GM12878 (cell line): ENCODE measurements at regions not wholly inside any gene's neighbourhood (a gene's known extent, or its start where the extent isn't known, plus 50 kb on each side); places are given as distances from the start of the nearest gene placed in this dataset.

ENCODE experiments used
- ATAC-seq: fragments of 200-7000 bp; cut with Tn5 transposase; 3 replicates; pipeline ENCODE4 v1.9.1; 2020; ENCODE audit warnings: mild to moderate bottlenecking, moderate library complexity
- BruUV-seq: library from RNA; stranded (reverse); fragments of 400-500 nt; replicated peaks from 2 replicates; lab custom pipeline; 2021; lab: Mats Ljungman, UMichigan
- CTCF ChIA-PET: fragments of 300-600 bp; sonication (Branson Sonifier 250); formaldehyde crosslinking; extraction: SDS; loops from one replicate; lab custom pipeline; 2021; ENCODE audit warnings: inconsistent platforms; lab: Yijun Ruan, JAX
- POLR2A ChIA-PET: fragments of 350-600 bp; formaldehyde crosslinking; extraction: SDS; loops from one replicate; lab custom pipeline; 2021; ENCODE audit warnings: inconsistent platforms; lab: Charles Lee
- RAD21 ChIA-PET: fragments of 300-600 bp; sonication (Branson Sonifier 250); formaldehyde crosslinking; loops from one replicate; lab custom pipeline; 2023; ENCODE audit warnings: antibody characterized with exemption; ENCODE audit not compliant: unreplicated experiment; lab: Charles Lee
- SMC1A ChIA-PET: fragments of 300-600 bp; sonication (Branson Sonifier 250); formaldehyde crosslinking; loops from one replicate; lab custom pipeline; 2023; ENCODE audit not compliant: unreplicated experiment, uncharacterized antibody; lab: Charles Lee
- DNase-seq: peaks from one replicate; pipeline ENCODE4 v3.0.0-alpha.2; 2011; ENCODE audit warnings: low read depth, low spot score
- FAIRE-seq: peaks from 3 replicates; lab custom pipeline; 2011; peaks lifted over from hg19 to GRCh38; lab: Jason Lieb, UNC
- H2AFZ ChIP-seq: 2 replicates; pipeline ENCODE4 v1.6.0; 2011; ENCODE audit warnings: low read depth, low read length, control low read depth; ENCODE audit not compliant: control insufficient read depth
- H3K27ac ChIP-seq: 2 replicates; pipeline ENCODE4 v1.5.1; 2011; ENCODE audit warnings: control low read depth; ENCODE audit not compliant: control insufficient read depth, insufficient read depth
- H3K27me3 ChIP-seq, 2 experiments: replicated peaks in 1 of 2; 2 replicates each; pipeline versions ENCODE4 v1.6.0 to v1.6.1; 2011; ENCODE audit warnings: low read length in 1 of 2; ENCODE audit not compliant: control insufficient read depth in 2 of 2, insufficient read depth in 2 of 2
- H3K36me3 ChIP-seq, 2 experiments: 2 replicates each; pipeline ENCODE4 v1.5.1; 2011; ENCODE audit warnings: low read length in 1 of 2; ENCODE audit not compliant: control insufficient read depth in 2 of 2, insufficient read depth in 2 of 2
- H3K4me1 ChIP-seq: 2 replicates; pipeline ENCODE4 v1.6.1; 2011; ENCODE audit warnings: mild to moderate bottlenecking, low read length, moderate library complexity, mixed read lengths; ENCODE audit not compliant: control insufficient read depth, insufficient read depth
- H3K4me2 ChIP-seq: 2 replicates; pipeline ENCODE4 v1.6.0; 2011; ENCODE audit warnings: control low read depth; ENCODE audit not compliant: control insufficient read depth, insufficient read depth
- H3K4me3 ChIP-seq: fragments of 200-600 bp; sonication (generic); 2 replicates; pipeline ENCODE4 v1.5.1; 2016
- H3K79me2 ChIP-seq: 2 replicates; pipeline ENCODE4 v1.6.0; 2011; ENCODE audit warnings: low read length; ENCODE audit not compliant: control insufficient read depth, insufficient read depth
- H3K9ac ChIP-seq: 2 replicates; pipeline ENCODE4 v1.8.0; 2011; ENCODE audit warnings: low read length, control low read depth, mixed read lengths; ENCODE audit not compliant: control insufficient read depth, insufficient read depth
- H3K9me3 ChIP-seq: replicated peaks from 3 replicates; pipeline ENCODE4 v1.5.1; 2011; ENCODE audit warnings: mild to moderate bottlenecking, low read length; ENCODE audit not compliant: control insufficient read depth, insufficient read depth
- H4K20me1 ChIP-seq: 2 replicates; pipeline ENCODE4 v1.6.0; 2011; ENCODE audit not compliant: control insufficient read depth, insufficient read depth
- BHLHE40 ChIP-seq, 2 experiments: fragments of 450-650 bp in 1 of 2; IDR thresholded peaks; 2 replicates each; pipeline ENCODE4 v1.6.1; 2011 to 2017; ENCODE audit warnings: low read depth in 2 of 2, borderline replicate concordance in 1 of 2, improper control_type of control experiment in 1 of 2, low read length in 1 of 2, mild to moderate bottlenecking in 1 of 2
- CEBPZ ChIP-seq: fragments of 150-350 bp; IDR thresholded peaks from 2 replicates; pipeline ENCODE4 v1.6.1; 2016; ENCODE audit warnings: low read depth, low read length
- E4F1 ChIP-seq: fragments of 450-650 bp; IDR thresholded peaks from 2 replicates; pipeline ENCODE4 v1.6.1; 2018; ENCODE audit warnings: borderline replicate concordance, mild to moderate bottlenecking; ENCODE audit not compliant: partially characterized antibody
- EED ChIP-seq: sonication (generic); IDR thresholded peaks from 2 replicates; pipeline ENCODE4 v1.6.1; 2016; ENCODE audit warnings: antibody characterized with exemption, low read depth
- EP300 ChIP-seq, 2 experiments: fragments of 150-350 bp in 1 of 2; IDR thresholded peaks; 2 replicates each; pipeline ENCODE4 v1.6.1; 2011 to 2012; ENCODE audit warnings: low read depth in 2 of 2, low read length in 2 of 2, borderline replicate concordance in 1 of 2, improper control_type of control experiment in 1 of 2, inconsistent platforms in 1 of 2; ENCODE audit not compliant: control insufficient read depth in 1 of 2
- HDGF ChIP-seq: fragments of 450-650 bp; IDR thresholded peaks from 2 replicates; pipeline ENCODE4 v1.6.1; 2016; ENCODE audit warnings: antibody characterized with exemption
- JUND ChIP-seq: IDR thresholded peaks from 2 replicates; pipeline ENCODE4 v1.6.1; 2012; ENCODE audit warnings: low read depth, mild to moderate bottlenecking, low read length, improper control_type of control experiment, moderate library complexity
- RBBP5 ChIP-seq: fragments of 200-600 bp; sonication (generic); conservative IDR thresholded peaks from 2 replicates; pipeline ENCODE4 v1.6.1; 2016
- WRNIP1 ChIP-seq: IDR thresholded peaks from 2 replicates; pipeline ENCODE4 v1.6.1; 2011; ENCODE audit warnings: low read depth, low read length, improper control_type of control experiment, borderline replicate concordance
- ZBTB33 ChIP-seq: fragments of 450-650 bp; IDR thresholded peaks from 2 replicates; pipeline ENCODE4 v1.6.1; 2017; ENCODE audit warnings: mild to moderate bottlenecking
- WGBS: methylation state at CpG from one replicate; pipeline ENCODE4 v1.1.6; 2016; ENCODE audit warnings: low lambda C conversion rate; ENCODE audit not compliant: insufficient replicate concordance, insufficient coverage; ENCODE audit errors: missing lambda C conversion rate; 5-methylcytosine and 5-hydroxymethylcytosine counted together
- in situ Hi-C: fragments of 300-500 bp; cut with MboI; formaldehyde crosslinking; loops from 9 replicates; pipeline ENCODE4 v1.14.3; 2018; ENCODE audit warnings: mixed read lengths
- intact Hi-C: fragments of 100-400 bp; cut with micrococcal nuclease; formaldehyde crosslinking; loops from one replicate; pipeline ENCODE4 v1.14.2; 2022; ENCODE audit not compliant: unreplicated experiment

GRCh38 chr9:85244856-85245255 is 496.9 kb downstream of the AGTPBP1 start:
- Histone ChIP-seq H2AFZ (no peak overlapping the region), H3K9me3 (no peaks in the 10 kb centered on the region), H3K27ac (no peak overlapping the region), H3K4me2 (no peak overlapping the region), H3K9ac (no peak overlapping the region), H3K79me2 (no peaks in the 10 kb centered on the region), H3K4me1 (no peaks in the 10 kb centered on the region), H3K36me3 (no peaks in the 10 kb centered on the region), H3K4me3 (no peak overlapping the region), H4K20me1 (no peaks in the 10 kb centered on the region), H3K27me3 (no peaks in the 10 kb centered on the region; a peak in 1 of 4 replicates)
- TF ChIP-seq EP300 (IDR thresholded peaks at IDR 0.05; ENCODE audit: borderline replicate concordance in 1 of 2, control insufficient read depth in 1 of 2, low read depth in 2 of 2, low read length in 2 of 2) (no peak), EED (no peak), RBBP5 (no peak), CEBPZ (no peak), BHLHE40 (IDR thresholded peaks at IDR 0.05; ENCODE audit: borderline replicate concordance in 1 of 2, low read depth in 2 of 2, low read length in 1 of 2) (no peak), HDGF (no peak), WRNIP1 (no peak), E4F1 (no peak), JUND (no peak), ZBTB33 (no peak)
- intact Hi-C loops (no loop called here), in situ Hi-C loops (no loop called here)
- FAIRE-seq (no peak), ATAC-seq (no peak), DNase-seq (no peak)
- CTCF ChIA-PET: no interaction called here
- RAD21 ChIA-PET: no interaction called here
- WGBS: 39% methylated on average over 5 of the region's 5 CpGs
- SMC1A ChIA-PET: no interaction called here
- POLR2A ChIA-PET: no interaction called here
- BruUV-seq: no TSS peak
